ENCODE measurements at regions not wholly inside any gene's neighbourhood (a gene's known extent, or its start where the extent isn't known, plus 50 kb on each side); places are given as distances from the start of the nearest gene placed in this dataset.
"Not testable (repeated sequence)": the region's sequence is repeated elsewhere in the genome, so short reads cannot be mapped to it uniquely, and the experiment has no call there.

- no peak for TF ChIP-seq CTCF (IDR thresholded peaks at IDR 0.05; ENCODE audit: poor library complexity, severe bottlenecking)
- DNase-seq (ENCODE audit: low spot score) (no peak), ATAC-seq (ENCODE audit: low read depth) (no peak)
- no peaks in the 10 kb centered on the region for H3K9me3 ChIP-seq (ENCODE audit: severe bottlenecking)
- no peaks in the 10 kb centered on the region for H3K36me3 ChIP-seq (ENCODE audit: low read depth)
- no peak overlapping the region for H3K27ac ChIP-seq (ENCODE audit: poor library complexity, severe bottlenecking)
- no peaks in the 10 kb centered on the region for H3K4me1 ChIP-seq (ENCODE audit: insufficient read depth, poor library complexity, severe bottlenecking)
- H3K4me3 ChIP-seq (ENCODE audit: severe bottlenecking), result no peak overlapping the region
- no peaks in the 10 kb centered on the region for H3K27me3 ChIP-seq (ENCODE audit: insufficient read depth, poor library complexity, severe bottlenecking)
Observed at GRCh38 chr6:105526225-105526872, 123.5 kb upstream of the PREP start.

DNA sequence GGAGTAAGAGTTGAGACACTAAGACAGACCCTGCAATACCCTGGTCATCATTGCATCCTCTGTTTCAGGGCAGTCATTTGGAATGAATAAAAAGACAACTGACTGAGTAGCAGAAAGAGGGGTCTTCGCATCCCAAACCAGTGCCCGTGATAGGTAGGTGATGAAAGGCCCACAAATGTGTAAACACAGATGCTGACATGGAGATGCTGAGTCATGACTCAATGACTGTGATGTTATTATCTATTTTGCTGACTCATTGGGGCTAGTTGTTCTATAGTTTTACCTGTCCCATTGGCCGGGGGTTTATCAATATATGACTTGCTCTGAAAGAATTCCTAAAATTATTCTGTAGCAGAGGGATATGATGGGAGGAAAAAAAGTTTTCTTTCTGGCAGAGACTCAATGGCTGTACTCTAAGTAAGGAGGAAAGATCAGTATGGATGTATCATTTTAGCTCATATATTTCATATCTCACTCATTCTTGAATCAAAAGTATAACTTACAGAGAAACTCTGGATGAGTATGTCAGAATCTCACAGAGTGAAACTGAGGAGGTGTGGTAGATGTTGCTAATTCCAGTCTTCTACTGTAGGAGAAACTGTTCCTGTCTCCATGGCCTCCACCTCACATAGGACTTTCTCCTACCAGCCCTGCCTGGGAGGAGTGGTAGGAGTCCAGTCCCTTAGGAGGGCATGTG is 119.9 kb upstream of the PREP start:
- Histone ChIP-seq H3K27ac (ENCODE audit: poor library complexity, severe bottlenecking) (no peak overlapping the region), H3K9me3 (ENCODE audit: severe bottlenecking) (no peaks in the 10 kb centered on the region), H3K27me3 (ENCODE audit: insufficient read depth, poor library complexity, severe bottlenecking) (no peaks in the 10 kb centered on the region), H3K4me3 (ENCODE audit: severe bottlenecking) (no peak overlapping the region), H3K36me3 (ENCODE audit: low read depth) (no peaks in the 10 kb centered on the region), H3K4me1 (ENCODE audit: insufficient read depth, poor library complexity, severe bottlenecking) (no peaks in the 10 kb centered on the region)
- DNase-seq (ENCODE audit: low spot score) (no peak), ATAC-seq (ENCODE audit: low read depth) (no peak; the same call in 2 of the 3 replicates)
- no peak for TF ChIP-seq CTCF (IDR thresholded peaks at IDR 0.05; ENCODE audit: poor library complexity, severe bottlenecking)

- Histone ChIP-seq H3K27me3 (ENCODE audit: insufficient read depth, poor library complexity, severe bottlenecking) (no peaks in the 10 kb centered on the region), H3K9me3 (ENCODE audit: severe bottlenecking) (no peaks in the 10 kb centered on the region), H3K4me3 (ENCODE audit: severe bottlenecking) (no peak overlapping the region), H3K36me3 (ENCODE audit: low read depth) (no peaks in the 10 kb centered on the region), H3K27ac (ENCODE audit: poor library complexity, severe bottlenecking) (no peak overlapping the region), H3K4me1 (ENCODE audit: insufficient read depth, poor library complexity, severe bottlenecking) (no peaks in the 10 kb centered on the region)
- no peak for DNase-seq (ENCODE audit: low spot score)
- TF ChIP-seq CTCF (IDR thresholded peaks at IDR 0.05; ENCODE audit: poor library complexity, severe bottlenecking), result peak; percentile 42
- 0 out of 3 replicates have a peak, but pooled peaks have one; percentile 29 for ATAC-seq (ENCODE audit: low read depth)
Observed at GRCh38 chr6:105519954-105520353, 117.1 kb upstream of the PREP start.

GRCh38 chr6:105518993-105519392 is 116.1 kb upstream of the PREP start:
- H3K36me3 ChIP-seq (ENCODE audit: low read depth); H3K27ac ChIP-seq (ENCODE audit: poor library complexity, severe bottlenecking); H3K27me3 ChIP-seq (ENCODE audit: insufficient read depth, poor library complexity, severe bottlenecking); DNase-seq (ENCODE audit: low spot score); H3K4me1 ChIP-seq (ENCODE audit: insufficient read depth, poor library complexity, severe bottlenecking); H3K9me3 ChIP-seq (ENCODE audit: severe bottlenecking); ATAC-seq (ENCODE audit: low read depth); H3K4me3 ChIP-seq (ENCODE audit: severe bottlenecking): not testable (repeated sequence)

GRCh38 chr6:105515054-105515453 is 112.2 kb upstream of the PREP start:
- Histone ChIP-seq H3K9me3 (ENCODE audit: severe bottlenecking) (no peaks in the 10 kb centered on the region), H3K4me1 (ENCODE audit: insufficient read depth, poor library complexity, severe bottlenecking) (no peaks in the 10 kb centered on the region), H3K4me3 (ENCODE audit: severe bottlenecking) (no peak overlapping the region), H3K36me3 (ENCODE audit: low read depth) (no peaks in the 10 kb centered on the region), H3K27ac (ENCODE audit: poor library complexity, severe bottlenecking) (no peak overlapping the region), H3K27me3 (ENCODE audit: insufficient read depth, poor library complexity, severe bottlenecking) (no peaks in the 10 kb centered on the region)
- no peak for TF ChIP-seq CTCF (IDR thresholded peaks at IDR 0.05; ENCODE audit: poor library complexity, severe bottlenecking)
- ATAC-seq (ENCODE audit: low read depth), result no peak
- DNase-seq (ENCODE audit: low spot score), result no peak

All from RWPE2 (cell line).